Sigmoid colon (tissue), 4 donors: ENCODE measurements at regions not wholly inside any gene's neighbourhood (a gene's known extent, or its start where the extent isn't known, plus 50 kb on each side); places are given as distances from the start of the nearest gene placed in this dataset.

Source experiments
- CTCF ChIP-seq, 4 experiments: fragments of 450-650 bp in 3 of 4; fragments of 200-600 bp in 1 of 4; IDR thresholded peaks; one replicate each; pipeline ENCODE4 v1.5.1; 2016 to 2019; ENCODE audit warnings: antibody characterized with exemption in 4 of 4, mild to moderate bottlenecking in 3 of 4, moderate library complexity in 2 of 4
- POLR2A ChIP-seq, 2 donors: fragments of 450-650 bp; IDR thresholded peaks; one replicate each; pipeline ENCODE4 v1.6.1; 2016; ENCODE audit warnings: antibody characterized with exemption in 2 of 2, mild to moderate bottlenecking in 2 of 2, moderate library complexity in 2 of 2
- POLR2AphosphoS5 ChIP-seq, 4 donors: sonication (generic); formaldehyde crosslinking; IDR thresholded peaks; one replicate each; pipeline ENCODE4 v1.6.1; 2017; ENCODE audit warnings: antibody characterized with exemption in 4 of 4

GRCh38 chr10:78269060-78269459 is 235.4 kb downstream of the RPS24 start:
- no peak for TF ChIP-seq POLR2A (IDR thresholded peaks at IDR 0.05)
- no peak for TF ChIP-seq CTCF (IDR thresholded peaks at IDR 0.05)
- no peak for TF ChIP-seq POLR2AphosphoS5 (IDR thresholded peaks at IDR 0.05)
